Neural progenitor cell (in vitro differentiated cells): ENCODE measurements at regions not wholly inside any gene's neighbourhood (a gene's known extent, or its start where the extent isn't known, plus 50 kb on each side); places are given as distances from the start of the nearest gene placed in this dataset.

Source experiments
- DNase-seq: peaks from one replicate; pipeline ENCODE4 v3.0.0-alpha.2; 2016; ENCODE audit warnings: low spot score
- H2AFZ ChIP-seq: fragments of 200-600 bp; sonication (generic); replicated peaks from 2 replicates; pipeline ENCODE4 v1.6.1; 2016; ENCODE audit warnings: antibody characterized with exemption
- H3F3A ChIP-seq: fragments of 200-600 bp; sonication (generic); 2 replicates; pipeline ENCODE4 v1.6.1; 2016; ENCODE audit warnings: antibody characterized with exemption, low read depth
- H3K27ac ChIP-seq: fragments of 200-600 bp; sonication (generic); 2 replicates; pipeline ENCODE4 v1.5.1; 2016; ENCODE audit warnings: mild to moderate bottlenecking
- H3K27me3 ChIP-seq: fragments of 200-600 bp; sonication (generic); 2 replicates; pipeline ENCODE4 v1.6.1; 2016; ENCODE audit warnings: mild to moderate bottlenecking, moderate library complexity
- H3K36me3 ChIP-seq: fragments of 200-600 bp; sonication (generic); 2 replicates; pipeline ENCODE4 v1.5.1; 2016
- H3K4me1 ChIP-seq: fragments of 200-600 bp; sonication (generic); 2 replicates; pipeline ENCODE4 v1.6.1; 2016; ENCODE audit warnings: mixed run types
- H3K4me2 ChIP-seq: fragments of 200-600 bp; sonication (generic); 2 replicates; pipeline ENCODE4 v1.6.1; 2016
- H3K4me3 ChIP-seq: fragments of 200-600 bp; sonication (generic); 2 replicates; pipeline ENCODE4 v1.5.1; 2016
- H3K79me2 ChIP-seq: fragments of 200-600 bp; sonication (generic); 2 replicates; pipeline ENCODE4 v1.6.1; 2016; ENCODE audit warnings: low read depth
- H3K9ac ChIP-seq: fragments of 200-600 bp; sonication (generic); 2 replicates; pipeline ENCODE4 v1.6.1; 2016
- H3K9me3 ChIP-seq: fragments of 200-600 bp; sonication (generic); 2 replicates; pipeline ENCODE4 v1.5.1; 2016; ENCODE audit warnings: low read depth
- H4K20me1 ChIP-seq: fragments of 200-600 bp; sonication (generic); 2 replicates; pipeline ENCODE4 v1.6.1; 2016; ENCODE audit warnings: low read depth
- H3K27ac Mint-ChIP-seq: 3 replicates; pipeline ENCODE4 v1.8.0; 2021; ENCODE audit warnings: mixed read lengths
- H3K27me3 Mint-ChIP-seq: 2 replicates; pipeline ENCODE4 v1.8.0; 2022; ENCODE audit warnings: low read depth, mild to moderate bottlenecking, inconsistent platforms, moderate library complexity, mixed read lengths; ENCODE audit not compliant: insufficient read depth
- H3K36me3 Mint-ChIP-seq: 3 replicates; pipeline ENCODE4 v1.8.0; 2021; ENCODE audit warnings: mixed read lengths
- H3K4me1 Mint-ChIP-seq: 3 replicates; pipeline ENCODE4 v1.8.0; 2021; ENCODE audit warnings: mixed read lengths
- H3K4me3 Mint-ChIP-seq: 3 replicates; pipeline ENCODE4 v1.8.0; 2021; ENCODE audit warnings: mild to moderate bottlenecking, moderate library complexity, mixed read lengths
- H3K9me3 Mint-ChIP-seq: 3 replicates; pipeline ENCODE4 v1.8.0; 2020; ENCODE audit warnings: mixed read lengths
- CTCF ChIP-seq: fragments of 200-600 bp; sonication (generic); IDR thresholded peaks from 2 replicates; pipeline ENCODE4 v1.5.1; 2017; ENCODE audit warnings: antibody characterized with exemption, mild to moderate bottlenecking
- EZH2 ChIP-seq: fragments of 200-600 bp; sonication (generic); IDR thresholded peaks from 2 replicates; pipeline ENCODE4 v1.6.1; 2017; ENCODE audit warnings: antibody characterized with exemption, mild to moderate bottlenecking, moderate library complexity
- EZH2phosphoT487 ChIP-seq: fragments of 200-600 bp; sonication (generic); IDR thresholded peaks from 2 replicates; pipeline ENCODE4 v1.6.1; 2017; ENCODE audit warnings: antibody characterized with exemption

GRCh38 chr6:92150553-92150952 is 1268.8 kb downstream of the EPHA7 start:
- H3K4me1 Mint-ChIP-seq = peaks cover 5% of the 10 kb centered on the region

GRCh38 chr6:92147246-92147645 is 1272.1 kb downstream of the EPHA7 start:
- Histone ChIP-seq H3K27me3 (no peaks in the 10 kb centered on the region), H3K9ac (no peak overlapping the region), H3K4me1 (no peaks in the 10 kb centered on the region), H2AFZ (no peak overlapping the region), H3K9me3 (no peaks in the 10 kb centered on the region), H3F3A (no peaks in the 10 kb centered on the region), H3K4me3 (no peak overlapping the region), H3K79me2 (no peaks in the 10 kb centered on the region), H3K36me3 (no peaks in the 10 kb centered on the region), H4K20me1 (no peaks in the 10 kb centered on the region), H3K4me2 (no peak overlapping the region), H3K27ac (no peak overlapping the region)
- DNase-seq = no peak
- H3K27ac Mint-ChIP-seq = no peak overlapping the region
- H3K27me3 Mint-ChIP-seq = no peaks in the 10 kb centered on the region
- H3K4me1 Mint-ChIP-seq = peaks cover 5% of the 10 kb centered on the region
- H3K9me3 Mint-ChIP-seq = peaks cover 5% of the 10 kb centered on the region
- no peak overlapping the region for H3K4me3 Mint-ChIP-seq
- no peak for TF ChIP-seq CTCF
- no peak for TF ChIP-seq EZH2
- TF ChIP-seq EZH2phosphoT487 = no peak
- H3K36me3 Mint-ChIP-seq = no peaks in the 10 kb centered on the region

More at GRCh38 chr6:92150553-92150952, 1268.8 kb downstream of the EPHA7 start:
- H2AFZ ChIP-seq = no peak overlapping the region
- no peak overlapping the region for H3K9ac ChIP-seq
- Mint-ChIP-seq H3K27ac (no peak overlapping the region), H3K4me3 (no peak overlapping the region), H3K27me3 (no peaks in the 10 kb centered on the region), H3K9me3 (peaks cover 5% of the 10 kb centered on the region), H3K36me3 (no peaks in the 10 kb centered on the region)
- no peaks in the 10 kb centered on the region for H4K20me1 ChIP-seq
- H3F3A ChIP-seq = no peaks in the 10 kb centered on the region
- H3K27ac ChIP-seq = no peak overlapping the region
- no peaks in the 10 kb centered on the region for H3K27me3 ChIP-seq
- H3K79me2 ChIP-seq = no peaks in the 10 kb centered on the region
- no peak overlapping the region for H3K4me3 ChIP-seq
- no peaks in the 10 kb centered on the region for H3K9me3 ChIP-seq
- H3K36me3 ChIP-seq = no peaks in the 10 kb centered on the region
- TF ChIP-seq EZH2 (no peak), CTCF (no peak), EZH2phosphoT487 (no peak)
- DNase-seq = no peak
- no peaks in the 10 kb centered on the region for H3K4me1 ChIP-seq
- no peak overlapping the region for H3K4me2 ChIP-seq

- Histone ChIP-seq H3K4me1 (no peaks in the 10 kb centered on the region), H3K27ac (no peak overlapping the region), H3K36me3 (no peaks in the 10 kb centered on the region), H3K9ac (no peak overlapping the region), H3K4me2 (no peak overlapping the region), H3K4me3 (no peak overlapping the region), H3K27me3 (no peaks in the 10 kb centered on the region), H2AFZ (no peak overlapping the region), H3K79me2 (no peaks in the 10 kb centered on the region), H3K9me3 (no peaks in the 10 kb centered on the region), H3F3A (no peaks in the 10 kb centered on the region), H4K20me1 (no peaks in the 10 kb centered on the region)
- TF ChIP-seq CTCF (no peak), EZH2 (no peak), EZH2phosphoT487 (no peak)
- DNase-seq = no peak
- no peaks in the 10 kb centered on the region for H3K27me3 Mint-ChIP-seq
- H3K9me3 Mint-ChIP-seq = no peaks in the 10 kb centered on the region
- no peaks in the 10 kb centered on the region for H3K36me3 Mint-ChIP-seq
- H3K27ac Mint-ChIP-seq = no peak overlapping the region
- no peak overlapping the region for H3K4me3 Mint-ChIP-seq
- H3K4me1 Mint-ChIP-seq = peaks cover 3% of the 10 kb centered on the region
Observed at GRCh38 chr6:92139601-92140000, 1279.8 kb downstream of the EPHA7 start.
